ENCODE measurements at regions not wholly inside any gene's neighbourhood (a gene's known extent, or its start where the extent isn't known, plus 50 kb on each side); places are given as distances from the start of the nearest gene placed in this dataset.

DNA sequence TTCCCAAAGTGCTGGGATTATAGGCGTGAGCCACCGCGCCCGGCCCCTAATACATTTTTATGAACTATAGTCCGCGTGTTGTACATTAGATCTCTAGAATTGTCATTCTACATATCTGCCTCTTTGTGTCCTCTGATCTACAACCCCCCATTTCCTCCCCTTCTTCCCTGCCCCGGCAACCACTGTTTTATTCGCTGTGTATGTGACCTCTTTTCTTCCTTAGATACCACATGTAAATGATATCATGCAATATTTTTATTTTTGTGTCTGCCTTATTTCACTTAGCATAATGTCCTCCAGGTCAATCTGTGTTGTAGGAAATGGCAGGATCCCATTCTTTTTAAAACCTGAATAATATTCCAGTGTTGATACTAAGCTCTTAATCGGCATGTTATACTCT lies 99.5 kb upstream of the NRIP1 start:
- Histone ChIP-seq H3K23ac (ENCODE audit: low read depth, low read length) (no peak overlapping the region), H3K4me2 (ENCODE audit: low read depth, low read length) (no peak overlapping the region), H4K91ac (ENCODE audit: insufficient read depth, low read depth, low read length) (no peak overlapping the region), H3K18ac (ENCODE audit: low read depth, low read length) (no peak overlapping the region), H3K36me3 (ENCODE audit: control insufficient read depth, insufficient read depth, low read length) (no peaks in the 10 kb centered on the region), H3K4ac (ENCODE audit: low read depth, low read length) (no peak overlapping the region), H3K27ac (ENCODE audit: insufficient read depth, low read length) (no peak overlapping the region), H4K5ac (ENCODE audit: low read depth, low read length) (no peak overlapping the region), H2BK15ac (ENCODE audit: low read depth, low read length) (no peak overlapping the region), H3K9ac (ENCODE audit: low read depth, low read length) (no peak overlapping the region), H3K9me1 (ENCODE audit: insufficient read depth, low read length) (no peaks in the 10 kb centered on the region), H3K4me1 (ENCODE audit: control insufficient read depth, insufficient read depth, low read length) (no peaks in the 10 kb centered on the region), H3K9me3 (ENCODE audit: control insufficient read depth, insufficient read depth, low read length) (no peaks in the 10 kb centered on the region), H4K8ac (ENCODE audit: low read depth in 2 of 2, low read length in 2 of 2) (no peak overlapping the region), H2BK120ac (ENCODE audit: low read depth, low read length) (no peak overlapping the region), H2AK9ac (replicated peaks; ENCODE audit: low read depth, low read length, poor library complexity) (no peak overlapping the region), H2BK20ac (ENCODE audit: low read depth, low read length) (no peak overlapping the region), H3K56ac (ENCODE audit: extremely low read depth, insufficient read depth, low read length) (no peak overlapping the region), H3K27me3 (ENCODE audit: control insufficient read depth, insufficient read depth, low read length) (no peaks in the 10 kb centered on the region), H2AK5ac (ENCODE audit: low read depth, low read length) (no peak overlapping the region), H2BK5ac (ENCODE audit: low read depth, low read length, poor library complexity, severe bottlenecking) (no peak overlapping the region), H3K79me1 (ENCODE audit: low read depth in 1 of 2, low read length in 2 of 2) (no peaks in the 10 kb centered on the region), H3K14ac (replicated peaks; ENCODE audit: low read depth, low read length) (no peak overlapping the region), H2AFZ (replicated peaks; ENCODE audit: low read length, poor library complexity) (no peak overlapping the region), H3K4me3 (ENCODE audit: insufficient read depth, low read depth, low read length) (no peak overlapping the region), H4K20me1 (ENCODE audit: insufficient read depth, low read length) (no peaks in the 10 kb centered on the region)
- 95% methylated on average over 6 of the region's 9 CpGs; no CpG with 5 or more reads in 1 of the 2 experiments for WGBS, 2 experiments (ENCODE audit: extremely low coverage in 2 of 2, insufficient read length in 1 of 2)
- TF ChIP-seq CEBPB (IDR thresholded peaks at IDR 0.05; ENCODE audit: low read depth, low read length) (no peak), CHD1 (IDR thresholded peaks at IDR 0.05; ENCODE audit: low read depth, low read length) (no peak), MAZ (IDR thresholded peaks at IDR 0.05; ENCODE audit: borderline replicate concordance, low read depth, low read length) (no peak), POLR2A (IDR thresholded peaks at IDR 0.05; ENCODE audit: low read depth, low read length) (no peak), ELK1 (IDR thresholded peaks at IDR 0.05; ENCODE audit: borderline replicate concordance, low read depth, low read length) (no peak), NFE2L2 (IDR thresholded peaks at IDR 0.05; ENCODE audit: low read depth, low read length) (no peak), RCOR1 (IDR thresholded peaks at IDR 0.05; ENCODE audit: insufficient replicate concordance, low read length) (no peak), MAFK (IDR thresholded peaks at IDR 0.05; ENCODE audit: low read depth, low read length) (no peak), CTCF (conservative IDR thresholded peaks at IDR 0.05; ENCODE audit: low read depth, low read length) (no peak), RAD21 (IDR thresholded peaks at IDR 0.05; ENCODE audit: low read length) (no peak), BHLHE40 (IDR thresholded peaks at IDR 0.05; ENCODE audit: low read depth, low read length) (no peak)
- ChIA-PET POLR2A (ENCODE audit: unreplicated experiment) (no interaction called here), CTCF (no interaction called here)
- dilution Hi-C loops (cut with HindIII; ENCODE audit: low sequenced_read_pairs, unreplicated experiment) (no loop called here), in situ Hi-C loops (cut with MboI; ENCODE audit: low sequenced_read_pairs) (no loop called here), intact Hi-C loops (cut with micrococcal nuclease) (no loop called here)
- DNase-seq (no peak), ATAC-seq (ENCODE audit: low read depth) (no peak)
- BruUV-seq (replicated peaks) = no TSS peak

Data from IMR-90 (cell line).